ENCODE measurements at regions not wholly inside any gene's neighbourhood (a gene's known extent, or its start where the extent isn't known, plus 50 kb on each side); places are given as distances from the start of the nearest gene placed in this dataset.

DNA sequence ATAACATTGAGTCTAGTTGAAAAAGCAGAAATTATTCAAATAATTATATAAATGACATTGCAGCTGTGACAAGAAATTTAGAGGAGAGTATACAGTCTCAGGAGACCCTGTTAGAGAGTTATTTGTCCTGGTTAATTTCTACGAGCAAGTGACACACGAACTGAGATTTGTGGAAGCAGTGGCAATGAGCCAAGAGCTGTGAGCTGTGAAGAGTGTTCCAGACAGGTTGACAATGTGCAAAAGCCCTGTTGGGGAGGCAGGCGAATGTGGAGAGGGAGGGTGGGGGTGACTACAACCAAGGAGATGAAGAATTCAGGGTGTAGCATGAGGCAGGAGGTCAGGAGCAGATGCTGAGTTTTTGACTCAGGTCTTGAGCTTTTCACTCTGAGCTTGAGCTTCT, 620.2 kb upstream of the TENM4 start:
- no peak for TF ChIP-seq CTCF (conservative IDR thresholded peaks at IDR 0.05; ENCODE audit: low read depth, low read length)
- TF ChIP-seq EZH2phosphoT487 (IDR thresholded peaks at IDR 0.05; ENCODE audit: borderline replicate concordance, low read length) = no peak

Measured in PC-3 (cell line).